Kidney (tissue), 13 donors: ENCODE measurements at regions not wholly inside any gene's neighbourhood (a gene's known extent, or its start where the extent isn't known, plus 50 kb on each side); places are given as distances from the start of the nearest gene placed in this dataset.

Experiments
- DNase-seq, 5 donors: peaks; one replicate each; pipeline ENCODE4 v3.0.0-alpha.2; 2013 to 2020
- FAIRE-seq: peaks from 2 replicates; lab custom pipeline; 2012; peaks lifted over from hg19 to GRCh38; lab: Jason Lieb, UNC
- H3K27ac ChIP-seq, 2 donors: one replicate each; pipeline ENCODE4 v1.7.0; 2013; ENCODE audit warnings: low read depth in 2 of 2, low read length in 2 of 2, inconsistent platforms in 1 of 2
- H3K27me3 ChIP-seq: one replicate; pipeline ENCODE4 v1.7.1; 2013; ENCODE audit warnings: low read length, inconsistent platforms; ENCODE audit not compliant: control insufficient read depth, insufficient read depth
- H3K36me3 ChIP-seq, 3 donors: one replicate each; pipeline versions ENCODE4 v1.7.0 to v1.7.1; 2013; ENCODE audit warnings: low read length in 3 of 3, control low read depth in 1 of 3, inconsistent platforms in 1 of 3; ENCODE audit not compliant: insufficient read depth in 3 of 3, control insufficient read depth in 2 of 3
- H3K4me1 ChIP-seq, 3 donors: one replicate each; pipeline versions ENCODE4 v1.7.0 to v1.7.1; 2013; ENCODE audit warnings: low read length in 3 of 3, inconsistent platforms in 1 of 3, low read depth in 1 of 3; ENCODE audit not compliant: control insufficient read depth in 2 of 3, insufficient read depth in 2 of 3
- H3K4me3 ChIP-seq, 3 donors: one replicate each; pipeline versions ENCODE4 v1.7.0 to v1.8.1; 2013; ENCODE audit warnings: low read length in 3 of 3, control low read depth in 1 of 3, inconsistent platforms in 1 of 3
- H3K9ac ChIP-seq, 3 donors: one replicate each; pipeline versions ENCODE4 v1.7.0 to v1.7.1; 2013; ENCODE audit warnings: low read length in 3 of 3, control low read depth in 1 of 3, inconsistent platforms in 1 of 3
- H3K9me3 ChIP-seq, 3 donors: one replicate each; pipeline versions ENCODE4 v1.7.0 to v1.7.1; 2013; ENCODE audit warnings: low read length in 3 of 3, control low read depth in 1 of 3, inconsistent platforms in 1 of 3; ENCODE audit not compliant: control insufficient read depth in 2 of 3, insufficient read depth in 1 of 3
- intact Hi-C: fragments of 100-400 bp; cut with DNase I; formaldehyde crosslinking; loops from one replicate; pipeline ENCODE4 v1.11.1; 2022
- TF ChIP-seq, protein P1 (sequence below): IDR thresholded peaks from 3 replicates; pipeline ENCODE4 v1.5.1; 2012; ENCODE audit warnings: mild to moderate bottlenecking, moderate library complexity, borderline replicate concordance; ENCODE audit not compliant: insufficient read depth; ENCODE audit errors: extremely low read depth
- donor health status: control.
- donor health status: control.
- donor health status: control.
- donor health status: control.
- donor health status: control.
- donor health status: DM: yes; HTN: yes; CAD: no.
- donor health status: Normal renal cell carcinoma (clear cell type).

DNA sequence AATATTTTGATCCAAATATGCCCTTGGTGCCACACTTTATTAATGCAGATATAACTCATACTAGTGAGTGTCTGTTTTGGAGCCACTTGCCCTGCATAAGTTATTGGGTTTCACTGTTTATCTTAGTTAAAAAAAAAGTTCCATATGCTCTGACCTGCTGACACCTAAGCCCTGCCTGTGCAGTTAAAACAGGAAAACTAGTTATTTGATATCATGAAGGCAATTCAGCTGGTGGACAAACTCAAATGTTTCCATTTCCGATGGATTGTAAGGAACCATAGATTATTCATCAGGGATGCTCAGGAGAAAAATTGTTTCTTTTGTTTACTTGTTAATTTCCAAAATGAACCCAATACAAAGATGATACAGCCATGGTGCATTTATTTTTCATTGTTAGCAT is 68.3 kb downstream of the NR2F2 start:
- intact Hi-C loops = no loop called here
- DNase-seq = peak in 1 of 5 donors; percentile 61
- TF ChIP-seq, protein P1, sequence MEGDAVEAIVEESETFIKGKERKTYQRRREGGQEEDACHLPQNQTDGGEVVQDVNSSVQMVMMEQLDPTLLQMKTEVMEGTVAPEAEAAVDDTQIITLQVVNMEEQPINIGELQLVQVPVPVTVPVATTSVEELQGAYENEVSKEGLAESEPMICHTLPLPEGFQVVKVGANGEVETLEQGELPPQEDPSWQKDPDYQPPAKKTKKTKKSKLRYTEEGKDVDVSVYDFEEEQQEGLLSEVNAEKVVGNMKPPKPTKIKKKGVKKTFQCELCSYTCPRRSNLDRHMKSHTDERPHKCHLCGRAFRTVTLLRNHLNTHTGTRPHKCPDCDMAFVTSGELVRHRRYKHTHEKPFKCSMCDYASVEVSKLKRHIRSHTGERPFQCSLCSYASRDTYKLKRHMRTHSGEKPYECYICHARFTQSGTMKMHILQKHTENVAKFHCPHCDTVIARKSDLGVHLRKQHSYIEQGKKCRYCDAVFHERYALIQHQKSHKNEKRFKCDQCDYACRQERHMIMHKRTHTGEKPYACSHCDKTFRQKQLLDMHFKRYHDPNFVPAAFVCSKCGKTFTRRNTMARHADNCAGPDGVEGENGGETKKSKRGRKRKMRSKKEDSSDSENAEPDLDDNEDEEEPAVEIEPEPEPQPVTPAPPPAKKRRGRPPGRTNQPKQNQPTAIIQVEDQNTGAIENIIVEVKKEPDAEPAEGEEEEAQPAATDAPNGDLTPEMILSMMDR = no peak
- no peak for FAIRE-seq
- no peak overlapping the region for H3K4me3 ChIP-seq
- no peaks in the 10 kb centered on the region for H3K9me3 ChIP-seq
- no peak overlapping the region for H3K9ac ChIP-seq
- no peaks in the 10 kb centered on the region for H3K4me1 ChIP-seq
- H3K27me3 ChIP-seq = no peaks in the 10 kb centered on the region
- H3K27ac ChIP-seq = no peak overlapping the region
- H3K36me3 ChIP-seq = peaks cover 0 to 2% (median 0%) of the 10 kb centered on the region in 3 donors

DNA sequence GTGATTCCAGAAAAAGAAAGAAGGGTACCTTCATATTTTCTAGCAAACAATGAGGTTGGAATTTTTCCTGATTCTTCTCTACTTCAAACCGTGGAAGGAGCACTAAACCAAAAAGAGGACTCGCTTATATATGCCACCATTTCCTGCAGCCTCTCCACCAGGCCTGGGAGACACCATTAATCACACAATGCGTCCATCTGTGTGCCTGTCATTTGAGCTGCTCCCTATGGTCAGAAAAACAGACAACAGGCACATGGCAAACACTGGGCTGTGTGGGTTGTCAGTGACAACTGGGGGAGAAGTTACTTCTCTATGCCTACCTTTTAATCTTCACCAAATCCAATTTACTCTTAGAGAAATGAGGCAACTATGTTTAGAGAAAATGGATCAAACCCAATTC is 71.9 kb downstream of the NR2F2 start:
- peak in 1 of 5 donors; percentile 25 for DNase-seq
- Histone ChIP-seq H3K9ac (no peak overlapping the region), H3K4me3 (no peak overlapping the region), H3K36me3 (peaks cover 0 to 3% (median 0%) of the 10 kb centered on the region in 3 donors), H3K9me3 (no peaks in the 10 kb centered on the region), H3K27ac (no peak overlapping the region), H3K27me3 (peaks cover 3% of the 10 kb centered on the region), H3K4me1 (no peaks in the 10 kb centered on the region)
- TF ChIP-seq, protein P1 = no peak
- intact Hi-C loops = no loop called here
- no peak for FAIRE-seq

- intact Hi-C loops = no loop called here
- Histone ChIP-seq H3K4me3 (no peak overlapping the region), H3K9ac (no peak overlapping the region), H3K27ac (no peak overlapping the region), H3K9me3 (no peaks in the 10 kb centered on the region), H3K4me1 (no peaks in the 10 kb centered on the region), H3K36me3 (peaks cover 0 to 3% (median 0%) of the 10 kb centered on the region in 3 donors), H3K27me3 (peaks cover 3% of the 10 kb centered on the region)
- TF ChIP-seq, protein P1 = no peak
- FAIRE-seq = no peak
- no peak for DNase-seq
These were observed 72.6 kb downstream of the NR2F2 start for GRCh38 chr15:96403071-96403470.

DNA sequence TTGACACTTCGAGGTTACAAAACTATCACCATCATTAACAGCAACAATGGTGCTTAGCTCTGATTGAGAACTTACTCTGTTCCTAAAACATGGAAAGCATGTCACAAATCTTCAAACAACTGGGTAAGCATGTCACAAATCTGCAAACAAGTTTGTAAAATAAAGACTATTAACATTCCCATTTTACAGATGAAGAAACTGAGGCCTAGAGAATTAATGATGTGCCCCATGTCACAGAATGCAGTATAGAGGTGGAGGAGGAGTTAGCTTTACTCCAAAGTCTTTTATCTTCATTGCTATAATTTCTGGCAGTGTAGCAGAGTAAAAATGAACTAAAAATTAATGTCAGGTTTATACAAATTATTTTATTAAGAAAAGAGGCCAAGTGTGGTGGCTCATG is 73.4 kb downstream of the NR2F2 start:
- TF ChIP-seq, protein P1 = no peak
- DNase-seq (no peak), FAIRE-seq (no peak)
- H3K9ac ChIP-seq = no peak overlapping the region
- intact Hi-C loops = no loop called here
- H3K27me3 ChIP-seq = peaks cover 9% of the 10 kb centered on the region
- peaks cover 0 to 2% (median 0%) of the 10 kb centered on the region in 3 donors for H3K4me1 ChIP-seq
- peaks cover 0 to 3% (median 0%) of the 10 kb centered on the region in 3 donors for H3K36me3 ChIP-seq
- no peaks in the 10 kb centered on the region for H3K9me3 ChIP-seq
- no peak overlapping the region for H3K27ac ChIP-seq
- no peak overlapping the region for H3K4me3 ChIP-seq
